ENCODE measurements at regions not wholly inside any gene's neighbourhood (a gene's known extent, or its start where the extent isn't known, plus 50 kb on each side); places are given as distances from the start of the nearest gene placed in this dataset.

- TF ChIP-seq CTCF (IDR thresholded peaks at IDR 0.05), result no peak
- no peak for TF ChIP-seq POLR2A (IDR thresholded peaks at IDR 0.05)
Observed at GRCh38 chr15:70154718-70155347, 57.1 kb upstream of the TLE3 start.
